BJ (cell line): ENCODE measurements at regions not wholly inside any gene's neighbourhood (a gene's known extent, or its start where the extent isn't known, plus 50 kb on each side); places are given as distances from the start of the nearest gene placed in this dataset.

Experiments used
- CTCF ChIA-PET: fragments of 350-600 bp; formaldehyde crosslinking; extraction: SDS; loops from one replicate; lab custom pipeline; 2021; ENCODE audit warnings: antibody characterized with exemption, inconsistent platforms; lab: Yijun Ruan, JAX
- POLR2A ChIA-PET: fragments of 300-600 bp; sonication (Branson Sonifier 250); formaldehyde crosslinking; extraction: SDS; loops from one replicate; lab custom pipeline; 2021; ENCODE audit warnings: antibody characterized with exemption; lab: Charles Lee
- DNase-seq: peaks from one replicate; pipeline ENCODE4 v3.0.0-alpha.2; 2011; ENCODE audit warnings: low read depth
- H3K27me3 ChIP-seq: 2 replicates; pipeline ENCODE4 v1.6.0; 2011; ENCODE audit warnings: low read length; ENCODE audit not compliant: control insufficient read depth, insufficient read depth
- H3K36me3 ChIP-seq: 2 replicates; pipeline ENCODE4 v1.5.1; 2011; ENCODE audit warnings: low read length; ENCODE audit not compliant: control insufficient read depth, insufficient read depth
- H3K4me3 ChIP-seq: 2 replicates; pipeline ENCODE4 v1.5.1; 2011; ENCODE audit warnings: low read depth, mild to moderate bottlenecking, control low read depth, low read length
- CTCF ChIP-seq: IDR thresholded peaks from 2 replicates; pipeline ENCODE4 v1.5.1; 2011; ENCODE audit warnings: low read depth, mild to moderate bottlenecking, control low read depth, inconsistent platforms, low read length, moderate library complexity; ENCODE audit not compliant: insufficient read depth

GRCh38 chr19:5204212-5204611, 136.4 kb downstream of the PTPRS start:
- no peak for TF ChIP-seq CTCF
- H3K27me3 ChIP-seq = no peaks in the 10 kb centered on the region
- CTCF ChIA-PET = no interaction called here

More at GRCh38 chr19:5204212-5204611, 136.4 kb downstream of the PTPRS start:
- no peak overlapping the region for H3K4me3 ChIP-seq
- peaks cover 16% of the 10 kb centered on the region for H3K36me3 ChIP-seq
- DNase-seq = no peak
- POLR2A ChIA-PET = no interaction called here
